ENCODE measurements at regions not wholly inside any gene's neighbourhood (a gene's known extent, or its start where the extent isn't known, plus 50 kb on each side); places are given as distances from the start of the nearest gene placed in this dataset.

GRCh38 chr2:185299867-185300266 lies 438.7 kb upstream of the FSIP2 start:
- TF ChIP-seq TAF1 (IDR thresholded peaks at IDR 0.05; ENCODE audit: borderline replicate concordance, low read depth, low read length) (no peak), POLR2AphosphoS5 (IDR thresholded peaks at IDR 0.05; ENCODE audit: low read depth, low read length) (no peak), POLR2A (IDR thresholded peaks at IDR 0.05; ENCODE audit: low read depth, low read length) (no peak)

All from GM12892 (cell line).